Germinal center (tissue), 1 donor: ENCODE measurements at regions not wholly inside any gene's neighbourhood (a gene's known extent, or its start where the extent isn't known, plus 50 kb on each side); places are given as distances from the start of the nearest gene placed in this dataset.
"Not testable (repeated sequence)": the region's sequence is repeated elsewhere in the genome, so short reads cannot be mapped to it uniquely, and the experiment has no call there.

Experiments
- DNase-seq: peaks from one replicate; pipeline ENCODE4 v3.0.0; 2012; ENCODE audit warnings: mixed read lengths, low spot score

DNA sequence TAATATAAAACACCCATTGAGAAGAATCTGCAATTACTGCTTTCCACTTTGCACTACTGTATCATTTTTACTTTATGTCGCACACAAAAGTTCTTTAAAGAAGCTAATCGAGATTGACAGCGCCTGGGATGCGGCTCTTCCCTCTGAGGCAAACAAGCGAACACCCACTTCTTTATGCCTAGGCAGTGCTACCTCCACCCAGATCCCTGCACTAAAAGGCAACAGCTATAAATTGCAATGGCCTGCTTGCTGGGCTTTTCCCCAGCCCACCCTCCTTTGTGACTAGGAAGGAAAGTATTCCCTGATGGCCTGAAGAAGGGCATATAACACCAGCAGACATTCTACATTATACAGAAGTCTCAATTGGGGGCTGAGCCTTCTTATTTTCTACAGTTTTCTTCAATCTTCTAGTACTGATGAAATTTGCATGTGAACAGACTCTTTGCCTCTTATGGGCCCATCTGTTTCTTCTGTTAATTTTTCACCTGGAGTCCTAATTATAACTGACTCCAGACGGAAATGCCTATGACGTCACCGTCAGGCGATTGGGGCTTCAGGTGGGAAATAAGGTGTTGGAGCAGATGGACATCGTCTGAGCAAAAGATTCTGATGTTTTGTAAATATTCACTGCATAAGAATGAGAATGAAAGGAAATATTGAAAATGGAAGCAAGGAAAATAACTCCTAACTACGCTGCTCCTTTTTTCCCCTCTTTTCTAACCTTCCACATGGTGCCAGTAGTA lies 138.9 kb upstream of the DCC start:
- no peak for DNase-seq

DNA sequence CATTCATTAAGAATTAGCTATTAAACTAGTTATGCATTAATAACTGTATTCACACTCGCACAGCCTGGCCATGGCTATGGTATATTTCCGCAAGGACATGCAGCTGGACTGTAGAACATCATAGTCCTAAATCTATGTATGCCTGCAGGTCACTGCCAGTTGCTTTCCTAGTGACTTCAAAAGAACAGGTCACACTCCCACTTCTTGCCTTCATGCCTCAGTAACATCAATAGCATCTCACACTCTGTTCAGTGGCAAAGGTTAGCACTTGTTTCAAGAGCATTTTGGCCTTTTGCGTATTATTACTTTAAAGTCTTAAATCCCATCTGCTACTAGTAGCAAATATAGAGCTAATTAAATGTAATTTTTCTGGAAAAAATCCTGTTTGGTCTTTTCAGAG lies 131.4 kb upstream of the DCC start:
- DNase-seq, result no peak

DNA sequence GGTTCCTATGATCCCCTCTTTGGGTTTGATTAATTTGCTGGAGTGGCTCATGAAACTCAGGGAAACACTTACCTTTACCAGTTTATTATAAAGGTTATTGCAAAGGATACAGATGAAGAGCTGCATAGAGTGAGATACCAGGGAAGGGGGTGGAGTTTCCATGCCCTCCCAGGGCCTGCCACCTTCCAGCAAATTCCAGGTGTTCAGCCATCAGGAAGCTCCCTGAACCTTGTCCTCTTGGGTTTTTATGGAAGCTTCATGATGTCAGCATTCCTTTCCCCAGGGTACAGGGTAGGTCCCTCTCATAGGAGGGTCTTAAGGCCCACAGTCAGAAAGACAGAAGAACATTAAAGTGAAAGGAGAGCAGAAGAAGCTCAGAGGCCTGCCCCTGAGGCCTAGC lies 123.9 kb upstream of the DCC start:
- no peak for DNase-seq

DNA sequence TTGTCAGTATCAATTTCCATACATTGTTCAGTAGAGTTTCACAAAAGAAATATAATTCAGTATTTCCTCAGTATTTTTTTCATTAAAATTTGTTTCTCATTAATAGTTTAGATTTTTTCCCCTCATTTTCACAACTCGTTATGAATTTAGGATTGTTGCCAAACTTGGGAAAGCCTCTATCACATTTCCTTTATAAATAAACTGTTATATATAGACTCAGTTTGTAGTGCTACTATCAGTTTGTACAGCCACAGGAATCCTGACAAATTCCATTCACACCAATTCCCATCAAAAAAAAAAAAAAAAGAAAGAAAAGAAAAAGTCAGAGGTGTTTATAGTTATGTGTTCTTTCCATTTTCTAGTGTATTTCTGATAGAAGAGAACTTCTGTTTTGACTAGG lies 123.3 kb upstream of the DCC start:
- DNase-seq, result no peak

DNA sequence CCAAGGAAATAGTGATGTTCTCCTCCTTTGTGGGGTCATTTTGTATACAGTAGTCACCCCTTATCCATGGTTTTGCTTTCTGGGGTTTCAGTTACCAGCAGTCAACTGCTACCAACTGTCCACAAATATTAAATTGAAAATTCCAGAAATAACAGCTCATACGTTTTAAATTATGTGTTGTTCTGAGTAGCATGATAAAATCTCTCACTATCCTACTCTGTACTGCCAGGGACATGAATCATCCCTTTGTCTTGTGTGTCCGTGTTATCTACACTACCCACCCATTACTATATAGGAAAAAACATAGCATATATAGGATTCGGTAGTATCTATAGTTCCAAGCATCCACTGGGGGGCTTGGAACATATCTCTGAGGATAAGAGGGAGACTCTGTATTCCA lies 120.9 kb upstream of the DCC start:
- no peak for DNase-seq

DNA sequence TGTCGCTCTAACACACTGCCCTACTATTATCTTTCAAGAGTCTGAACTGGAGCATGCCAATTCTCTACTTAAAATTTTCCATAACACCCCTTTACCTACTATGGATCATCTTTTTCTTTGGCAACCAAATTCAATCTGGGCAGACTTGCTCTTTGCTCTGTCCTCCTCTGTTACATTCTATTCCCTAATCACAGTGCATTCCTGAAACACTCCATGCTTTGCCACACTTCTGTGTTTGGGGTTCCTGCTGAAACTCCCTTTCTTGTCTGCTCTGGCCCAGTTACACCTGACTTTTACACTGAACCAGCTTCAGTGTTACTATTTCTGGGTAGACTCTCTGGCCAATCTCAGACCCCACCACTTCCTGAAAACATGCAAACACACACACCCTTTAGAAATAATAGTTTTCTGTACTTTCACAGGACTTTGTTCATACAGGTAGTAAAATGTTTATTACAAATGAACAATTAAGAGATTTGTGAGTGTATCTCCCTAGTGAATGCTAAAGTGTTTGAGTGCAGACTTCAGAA lies 119.9 kb upstream of the DCC start:
- DNase-seq, result no peak

- no peak for DNase-seq
Measured at GRCh38 chr18:52222211-52222610, 117.8 kb upstream of the DCC start.

GRCh38 chr18:52227536-52227935 lies 112.5 kb upstream of the DCC start:
- DNase-seq, result no peak

- no peak for DNase-seq
Measured at GRCh38 chr18:52228166-52228565, 111.8 kb upstream of the DCC start.

DNA sequence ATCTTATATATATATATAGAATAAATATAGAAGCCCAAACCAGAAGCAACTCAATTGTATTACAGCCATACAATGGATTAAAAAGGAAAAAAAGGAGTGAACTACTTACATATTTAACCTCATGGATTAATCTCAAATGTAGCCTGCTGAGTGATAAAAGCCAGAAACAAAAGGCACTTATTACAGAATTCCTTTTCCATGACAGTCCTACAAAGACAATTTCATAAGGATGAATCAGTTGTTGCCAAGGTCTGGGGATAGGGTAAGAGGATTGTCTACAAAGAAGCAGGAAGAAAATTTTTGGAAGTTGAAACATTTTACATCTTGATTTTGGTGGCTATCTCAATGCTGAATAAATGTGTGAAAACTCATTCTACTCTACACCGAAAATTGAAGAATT lies 103.9 kb upstream of the DCC start:
- no peak for DNase-seq

DNA sequence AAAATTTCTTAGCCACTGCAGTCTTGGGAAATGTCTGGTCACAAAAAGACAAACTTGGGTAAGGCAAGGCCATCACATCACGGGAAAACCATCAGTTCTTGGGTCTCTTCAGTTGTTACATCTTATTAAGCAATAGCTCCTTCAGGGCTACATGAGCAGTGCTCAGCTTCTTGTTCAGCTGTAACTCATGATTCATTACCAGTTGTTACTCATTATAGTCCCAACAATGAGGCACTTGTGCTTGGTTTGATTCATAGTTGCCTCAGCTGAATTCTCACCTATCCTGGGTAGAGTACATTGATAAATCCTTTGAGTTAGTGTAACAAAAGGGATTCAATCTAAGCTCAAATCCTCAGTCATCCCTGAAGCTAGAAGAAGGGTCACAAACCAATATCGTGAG lies 102.4 kb upstream of the DCC start:
- DNase-seq, result no peak

DNA sequence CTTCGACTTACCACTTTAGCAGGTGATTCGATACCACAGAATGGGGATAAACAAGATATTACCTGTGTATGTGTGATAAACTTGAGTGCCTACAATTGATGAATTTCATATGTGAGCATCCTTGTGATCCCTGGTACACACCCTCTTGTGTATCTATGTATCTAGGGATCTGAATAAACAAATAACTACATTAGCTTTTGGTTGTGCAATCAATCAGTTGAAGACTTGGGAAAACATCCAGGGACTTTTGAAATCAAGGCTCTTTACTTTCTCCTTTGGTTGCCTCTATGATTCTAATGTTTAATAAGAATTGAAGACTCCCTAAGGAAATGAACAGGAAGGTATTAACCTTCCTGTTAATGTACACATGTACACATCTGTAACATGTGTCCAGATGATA lies 97.3 kb upstream of the DCC start:
- DNase-seq, result no peak

DNA sequence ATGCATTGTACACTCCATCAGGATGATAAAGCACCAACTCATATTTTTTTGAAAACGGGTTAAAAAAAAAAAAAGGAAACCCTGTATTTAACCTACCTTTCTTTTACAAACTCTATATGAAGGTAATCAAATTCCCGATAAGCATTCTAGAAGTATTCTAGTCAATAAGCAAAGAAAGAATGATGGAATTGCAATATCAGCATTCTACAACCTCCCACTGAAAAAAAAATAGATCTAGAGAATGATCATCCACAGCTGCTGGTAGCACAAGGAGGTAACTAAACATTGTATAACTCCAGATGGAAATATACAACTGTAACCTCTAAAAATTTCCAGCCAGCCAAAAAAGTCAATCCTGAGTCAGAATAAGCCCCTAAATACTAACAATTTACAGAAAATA lies 95.3 kb upstream of the DCC start:
- no peak for DNase-seq

DNA sequence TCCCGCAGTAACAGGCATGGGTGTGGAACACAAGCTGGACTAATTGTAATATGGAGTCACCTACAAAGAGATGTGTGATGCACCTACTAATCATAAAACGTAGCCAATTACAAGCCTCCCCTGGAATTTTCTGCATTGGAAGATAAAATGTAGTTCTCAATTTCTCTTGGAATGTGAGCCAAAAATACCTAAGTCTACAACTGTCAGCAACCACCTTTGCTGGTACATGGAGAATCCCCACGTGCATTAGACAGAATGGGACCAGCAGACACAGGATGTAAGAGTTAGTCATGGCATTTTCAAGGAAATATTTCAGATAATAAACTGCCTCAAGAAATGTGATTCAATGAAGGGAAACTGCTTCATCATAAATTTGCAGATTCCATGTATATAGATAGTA lies 85.6 kb upstream of the DCC start:
- no peak for DNase-seq

DNA sequence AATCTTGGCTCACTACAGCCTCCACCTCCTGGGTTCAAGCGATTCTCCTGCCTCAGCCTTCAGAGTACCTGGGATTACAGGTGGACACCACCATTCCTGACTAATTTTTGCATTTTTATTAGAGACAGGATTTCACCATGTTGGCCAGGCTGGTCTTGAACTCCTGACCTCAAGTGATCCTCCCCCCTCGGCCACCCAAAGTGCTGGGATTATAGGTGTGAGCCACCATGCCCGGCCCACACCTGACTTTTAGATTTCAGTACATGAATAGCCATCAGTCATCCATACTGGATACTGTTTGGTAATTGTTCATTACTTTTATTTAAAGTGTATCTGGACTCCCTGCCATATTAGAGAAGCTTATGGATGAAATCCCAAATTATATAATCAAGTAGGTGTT lies 82.6 kb upstream of the DCC start:
- not testable (repeated sequence) for DNase-seq

GRCh38 chr18:52275817-52276216 lies 64.2 kb upstream of the DCC start:
- DNase-seq, result no peak

- DNase-seq, result no peak
Measured at GRCh38 chr18:52277785-52278184, 62.2 kb upstream of the DCC start.

GRCh38 chr18:52278191-52278590 lies 61.8 kb upstream of the DCC start:
- no peak for DNase-seq

DNA sequence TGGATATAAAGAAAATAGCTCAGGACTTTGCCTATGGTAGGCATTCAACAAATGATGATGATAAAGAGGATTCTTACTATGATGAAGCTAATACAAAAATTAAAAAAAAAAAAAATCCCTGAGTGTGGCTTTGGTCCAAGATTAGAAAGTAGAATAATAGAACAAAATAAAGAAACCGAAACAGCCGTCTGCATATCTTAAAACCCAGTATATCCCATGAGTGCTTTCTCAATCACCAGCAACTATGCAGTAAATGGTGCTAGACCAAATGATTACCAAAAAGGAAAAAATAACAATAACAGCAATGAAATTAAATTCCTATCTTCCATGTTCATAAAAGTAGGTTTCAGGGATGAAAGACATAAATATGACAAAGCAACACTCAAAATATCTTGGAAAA lies 59.3 kb upstream of the DCC start:
- no peak for DNase-seq

- DNase-seq, result no peak
Measured at GRCh38 chr18:52283927-52284326, 56.1 kb upstream of the DCC start.

DNA sequence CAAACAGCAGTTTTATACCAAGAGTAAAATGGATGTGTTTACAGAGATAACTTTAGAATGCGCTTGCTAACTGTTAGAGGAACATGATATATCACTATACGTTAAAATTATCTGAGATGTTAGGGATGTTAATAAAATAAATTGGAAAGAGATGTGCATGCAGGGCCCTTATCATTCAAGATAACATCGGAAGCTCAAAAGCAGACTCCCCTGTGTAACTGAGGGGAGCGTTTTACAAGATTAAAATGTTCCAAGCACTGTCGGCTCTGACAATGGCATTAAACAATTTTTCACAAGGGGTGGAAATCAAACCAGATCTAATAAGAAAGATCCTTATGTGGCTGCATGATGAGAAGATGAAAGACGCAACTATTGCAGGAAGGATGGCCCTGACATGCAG lies 53.3 kb upstream of the DCC start:
- DNase-seq, result no peak

DNA sequence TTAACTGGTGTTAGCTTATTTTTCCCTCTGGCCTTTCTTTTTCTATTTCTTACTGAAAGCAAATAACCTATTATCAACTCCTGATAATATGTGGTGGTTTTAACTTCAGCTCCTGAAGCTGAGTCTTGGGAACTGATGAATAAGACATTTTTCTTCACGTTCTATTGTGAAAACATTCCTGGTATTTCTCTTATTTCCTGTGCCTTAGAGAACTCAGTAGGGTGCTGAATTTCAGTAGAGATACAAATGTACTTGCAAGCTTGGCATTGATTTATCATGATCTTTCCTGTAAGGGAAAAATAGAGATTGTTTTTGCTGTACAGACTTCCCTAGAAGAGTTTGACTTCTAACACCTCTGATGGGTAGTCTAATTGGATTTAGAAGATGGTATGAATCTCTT lies 52.8 kb upstream of the DCC start:
- no peak for DNase-seq

- DNase-seq, result peak; percentile 6
Measured at GRCh38 chr18:52288403-52289004, 51.5 kb upstream of the DCC start.

DNA sequence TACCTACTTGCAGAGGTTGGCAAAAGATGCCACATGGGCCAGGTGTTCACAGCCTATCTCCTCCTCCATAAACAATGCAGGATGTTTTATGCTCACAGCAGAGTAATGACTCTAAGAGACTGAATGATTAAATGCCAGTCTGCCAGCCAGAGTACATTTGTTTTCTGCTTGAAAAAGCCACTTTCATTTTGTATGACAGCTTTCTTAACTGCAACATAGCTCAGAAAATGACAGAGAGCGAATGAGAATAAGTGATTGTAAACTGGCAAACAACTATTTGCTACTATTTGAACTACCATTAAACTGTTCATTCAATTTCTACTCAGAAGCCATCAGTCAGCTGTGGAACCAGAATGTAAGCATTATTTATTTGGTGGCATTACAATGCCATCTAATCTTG lies 50.6 kb upstream of the DCC start:
- DNase-seq, result no peak
